IPS-NIHi11 (cell line): ENCODE measurements at regions not wholly inside any gene's neighbourhood (a gene's known extent, or its start where the extent isn't known, plus 50 kb on each side); places are given as distances from the start of the nearest gene placed in this dataset.
A peak's percentile ranks its signal among the peaks of the same experiment; 100 is the strongest.
"Not testable (repeated sequence)": the region's sequence is repeated elsewhere in the genome, so short reads cannot be mapped to it uniquely, and the experiment has no call there.

Experiments
- DNase-seq: peaks from one replicate; pipeline ENCODE4 v3.0.0; 2012; ENCODE audit warnings: mixed read lengths, low spot score

GRCh38 chr1:200282497-200283122 lies 127.2 kb downstream of the ZNF281 start:
- no peak for DNase-seq

- no peak for DNase-seq
These were observed 128.5 kb downstream of the ZNF281 start for GRCh38 chr1:200281201-200281835.

- DNase-seq: peak; percentile 77
These were observed 129.9 kb downstream of the ZNF281 start for GRCh38 chr1:200279810-200280411.

GRCh38 chr1:200275816-200276453 lies 133.9 kb downstream of the ZNF281 start:
- no peak for DNase-seq

GRCh38 chr1:200275415-200275814 lies 134.4 kb downstream of the ZNF281 start:
- DNase-seq: no peak

GRCh38 chr1:200274116-200274515 lies 135.7 kb downstream of the ZNF281 start:
- no peak for DNase-seq

GRCh38 chr1:200272481-200273068 lies 137.3 kb downstream of the ZNF281 start:
- DNase-seq: no peak

- no peak for DNase-seq
These were observed 140.6 kb downstream of the ZNF281 start for GRCh38 chr1:200269256-200269655.

GRCh38 chr1:200267937-200268336 lies 141.9 kb downstream of the ZNF281 start:
- DNase-seq: no peak

GRCh38 chr1:200267458-200267857 lies 142.4 kb downstream of the ZNF281 start:
- no peak for DNase-seq

GRCh38 chr1:200266871-200267270 lies 143.0 kb downstream of the ZNF281 start:
- DNase-seq: no peak

GRCh38 chr1:200265881-200266280 lies 144.0 kb downstream of the ZNF281 start:
- DNase-seq: no peak

- DNase-seq: no peak
These were observed 144.7 kb downstream of the ZNF281 start for GRCh38 chr1:200265104-200265503.

GRCh38 chr1:200263203-200263602 lies 146.6 kb downstream of the ZNF281 start:
- DNase-seq: no peak

- peak; percentile 27 for DNase-seq
These were observed 147.4 kb downstream of the ZNF281 start for GRCh38 chr1:200262326-200262965.

- no peak for DNase-seq
These were observed 149.1 kb downstream of the ZNF281 start for GRCh38 chr1:200260597-200261335.

GRCh38 chr1:200258447-200259375 lies 151.1 kb downstream of the ZNF281 start:
- DNase-seq: peak; percentile 52

- no peak for DNase-seq
These were observed 152.6 kb downstream of the ZNF281 start for GRCh38 chr1:200257235-200257634.

GRCh38 chr1:200254602-200255001 lies 155.2 kb downstream of the ZNF281 start:
- not testable (repeated sequence) for DNase-seq

GRCh38 chr1:200253774-200254495 lies 155.9 kb downstream of the ZNF281 start:
- no peak for DNase-seq
